HG02840 (cell line): ENCODE measurements at regions not wholly inside any gene's neighbourhood (a gene's known extent, or its start where the extent isn't known, plus 50 kb on each side); places are given as distances from the start of the nearest gene placed in this dataset.
"Not testable (repeated sequence)": the region's sequence is repeated elsewhere in the genome, so short reads cannot be mapped to it uniquely, and the experiment has no call there.

Experiments
- ATAC-seq: cut with Tn5 transposase; IDR thresholded peaks from one replicate; pipeline ENCODE4 v1.9.1; 2021; ENCODE audit warnings: mild to moderate bottlenecking, moderate library complexity, moderate number of reproducible peaks; ENCODE audit not compliant: unreplicated experiment, low FRiP score

DNA sequence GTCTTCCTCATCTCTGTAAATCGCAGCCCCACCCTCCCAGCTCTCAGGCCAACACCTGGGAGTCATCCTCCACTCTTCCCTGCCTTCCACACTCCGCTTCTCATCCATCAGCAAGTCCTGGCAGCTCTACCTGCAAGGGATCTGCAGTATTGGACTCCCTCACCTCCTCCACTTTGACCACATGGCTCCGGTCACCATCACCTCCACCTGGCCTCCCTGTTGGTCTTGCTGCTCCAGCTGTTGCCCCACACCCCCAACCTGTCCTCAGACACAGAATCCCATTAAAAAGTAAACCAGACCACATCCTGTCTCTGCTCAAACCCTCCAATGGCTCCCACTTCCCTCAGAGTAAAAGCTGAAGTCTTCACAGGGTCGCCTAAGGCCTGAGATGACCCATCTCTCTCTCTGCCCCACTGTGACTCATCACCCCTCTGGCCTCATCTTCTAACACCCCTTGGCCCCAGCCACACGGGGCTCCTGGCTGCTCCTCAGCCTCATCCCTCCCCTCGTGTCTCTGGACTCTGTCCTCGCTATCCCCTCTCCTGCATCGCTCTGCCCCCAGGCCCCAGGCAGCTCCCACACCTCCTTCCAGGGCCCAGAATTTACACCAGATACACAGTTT is 185.1 kb upstream of the SULF2 start:
- ATAC-seq, result no peak

DNA sequence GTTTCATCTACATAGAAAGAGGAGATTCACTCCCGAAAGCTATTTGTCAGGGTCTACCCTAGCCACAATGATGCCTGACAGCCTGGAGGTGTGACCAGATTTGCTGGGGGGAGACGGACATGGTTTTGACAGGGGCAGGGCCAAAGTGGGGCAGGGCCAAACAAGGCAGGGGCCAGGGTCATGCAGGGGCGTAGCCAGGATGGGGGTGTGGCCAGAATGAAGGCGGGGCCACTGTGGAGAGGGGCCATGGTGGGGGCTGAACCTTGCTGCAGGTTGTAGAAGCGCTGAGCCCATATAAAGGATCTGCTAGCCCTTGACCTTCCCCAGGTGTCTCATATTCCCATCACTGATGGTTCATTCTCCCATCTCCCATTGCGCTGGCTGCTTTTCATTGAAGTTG is 184.1 kb upstream of the SULF2 start:
- no peak for ATAC-seq

DNA sequence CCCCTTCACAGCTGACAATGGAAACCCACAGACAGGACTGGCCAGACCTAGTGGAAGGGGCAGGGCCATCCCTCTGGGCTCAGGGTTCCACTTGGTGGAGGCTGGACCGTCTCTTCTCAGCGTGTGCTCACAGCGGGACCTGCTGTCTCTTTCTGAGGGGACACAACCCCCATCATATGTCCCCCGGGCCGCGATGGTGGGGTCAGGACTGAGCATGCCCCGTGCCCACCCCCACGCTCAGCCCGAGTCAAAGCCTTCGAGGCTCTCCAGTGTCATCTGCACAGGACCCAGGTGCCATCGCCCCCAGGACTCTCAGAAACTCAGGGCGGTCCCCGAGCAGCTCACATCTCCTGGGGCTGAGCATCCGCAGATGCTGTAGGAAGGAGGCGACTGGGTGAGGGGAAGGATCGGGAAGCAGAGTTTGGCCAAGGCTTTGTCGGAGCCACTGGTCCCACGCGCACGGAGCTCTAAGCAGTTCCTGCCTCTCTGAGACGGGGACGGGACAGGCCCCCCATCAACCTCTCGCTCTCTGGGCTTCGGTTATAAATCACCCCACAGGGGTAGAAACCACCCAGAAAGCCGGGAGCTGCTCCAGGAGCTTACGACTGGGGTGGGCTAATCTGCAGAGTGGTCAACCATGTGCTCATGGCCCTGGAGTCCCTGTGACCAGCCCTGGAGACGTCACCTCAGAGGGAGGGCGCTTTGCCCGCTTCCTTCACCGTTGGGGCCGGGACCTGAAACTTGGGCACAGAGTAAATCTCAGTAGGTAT is 183.4 kb upstream of the SULF2 start:
- no peak for ATAC-seq

DNA sequence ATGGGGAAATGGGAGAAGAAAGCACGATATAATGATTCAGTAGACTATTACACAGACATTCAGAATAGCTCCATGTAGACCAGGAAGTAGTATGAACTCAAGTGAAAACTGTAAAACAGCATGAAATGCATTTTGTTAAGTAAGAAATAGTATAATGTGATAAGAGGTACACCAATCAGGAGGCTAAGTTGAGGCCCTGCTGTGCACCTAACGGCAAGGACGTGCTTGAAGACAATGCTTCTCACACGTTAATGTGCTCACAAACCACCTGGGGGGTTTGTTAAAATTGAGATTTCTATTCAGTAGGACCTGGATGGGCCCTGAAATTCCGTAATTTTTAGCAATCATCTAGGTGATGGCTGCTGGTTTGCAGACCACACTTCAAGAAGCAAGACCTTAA is 178.9 kb upstream of the SULF2 start:
- no peak for ATAC-seq

DNA sequence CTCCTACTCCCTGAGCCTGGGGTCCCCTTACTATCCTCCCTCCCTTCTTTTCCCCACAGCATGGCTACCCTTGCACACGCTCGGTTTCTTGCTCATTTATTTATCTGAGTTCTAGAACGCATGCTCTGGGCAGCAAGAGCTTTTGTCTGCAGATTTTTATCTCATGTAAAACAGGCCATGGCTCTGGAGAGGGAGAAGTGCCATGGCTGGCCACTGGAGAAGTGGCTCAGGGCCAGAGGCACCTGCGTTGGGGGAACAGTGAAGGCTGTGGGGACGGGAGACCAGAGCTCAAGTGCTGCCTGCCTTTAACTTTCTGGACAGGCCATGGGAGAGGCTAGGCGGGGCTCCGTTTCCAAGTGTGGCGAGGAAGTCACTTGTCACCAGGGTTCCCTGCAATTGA is 177.7 kb upstream of the SULF2 start:
- ATAC-seq, result no peak

DNA sequence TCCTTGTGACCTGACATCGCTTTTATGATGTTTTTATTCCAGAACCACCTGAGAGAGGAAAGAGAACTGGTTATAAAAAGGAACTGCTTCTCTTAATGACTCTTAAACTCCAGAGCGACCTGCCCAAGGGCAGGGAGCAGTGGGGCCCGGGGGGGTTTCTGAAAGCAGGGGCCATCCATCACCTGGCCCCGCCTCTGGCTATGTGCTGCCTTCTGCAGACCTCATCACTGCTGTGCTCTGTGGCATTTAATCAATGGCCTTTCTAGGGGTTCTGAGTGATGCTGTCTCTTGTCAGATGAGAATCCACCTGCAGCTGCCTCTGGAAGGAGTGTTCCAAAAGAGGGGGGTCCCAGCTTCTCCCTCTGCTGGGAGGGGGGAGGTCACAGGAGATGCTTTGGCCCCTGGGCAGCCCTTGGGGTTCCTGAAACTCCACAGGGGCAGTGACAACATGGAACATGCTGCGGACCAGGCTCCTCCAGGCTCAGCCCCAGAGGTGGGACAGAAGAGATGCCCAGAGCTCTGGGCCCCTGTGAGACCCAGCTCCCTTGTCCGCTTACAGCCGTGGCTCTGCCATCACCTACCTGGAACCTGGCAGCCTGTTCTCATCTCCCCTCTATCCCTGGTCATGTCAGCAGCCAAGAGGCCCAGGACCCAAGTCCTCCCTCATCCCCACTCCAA is 177.1 kb upstream of the SULF2 start:
- no peak for ATAC-seq

DNA sequence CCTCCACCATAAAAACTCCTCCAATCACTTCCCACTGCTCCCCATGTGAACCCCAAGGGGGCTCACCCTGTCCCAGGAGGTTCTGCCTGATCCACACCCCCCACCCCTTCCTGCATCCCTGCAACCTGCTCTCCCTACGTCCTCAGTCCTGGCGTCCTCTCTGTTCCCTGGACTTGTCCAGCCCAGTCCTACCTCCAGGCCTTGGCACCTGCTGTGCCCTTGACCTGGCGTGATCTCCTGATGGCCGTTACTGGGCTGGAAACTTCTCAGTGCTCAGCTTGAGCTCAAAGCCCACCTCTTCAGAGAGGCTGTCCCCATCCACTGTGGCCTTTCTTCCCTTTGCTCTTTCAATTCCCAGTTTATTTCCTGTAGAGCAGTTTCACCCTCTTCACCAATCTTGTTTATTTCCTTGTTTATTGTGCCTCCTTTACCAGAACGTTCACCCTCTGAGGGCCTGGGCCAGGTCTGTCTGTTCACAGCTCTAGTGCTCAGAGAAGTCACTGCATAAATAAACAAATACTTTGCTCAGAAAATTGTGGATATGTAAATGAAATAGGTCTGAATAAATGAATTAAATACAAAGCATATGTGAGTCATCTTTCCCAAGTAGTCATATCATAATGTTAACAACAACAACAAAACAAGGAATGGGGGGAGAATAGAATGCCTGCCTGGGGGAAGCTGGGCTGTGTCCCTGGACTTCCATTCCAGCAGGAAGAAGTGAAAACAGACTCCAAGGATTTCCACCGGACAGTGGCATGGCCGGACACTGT is 175.7 kb upstream of the SULF2 start:
- no peak for ATAC-seq

DNA sequence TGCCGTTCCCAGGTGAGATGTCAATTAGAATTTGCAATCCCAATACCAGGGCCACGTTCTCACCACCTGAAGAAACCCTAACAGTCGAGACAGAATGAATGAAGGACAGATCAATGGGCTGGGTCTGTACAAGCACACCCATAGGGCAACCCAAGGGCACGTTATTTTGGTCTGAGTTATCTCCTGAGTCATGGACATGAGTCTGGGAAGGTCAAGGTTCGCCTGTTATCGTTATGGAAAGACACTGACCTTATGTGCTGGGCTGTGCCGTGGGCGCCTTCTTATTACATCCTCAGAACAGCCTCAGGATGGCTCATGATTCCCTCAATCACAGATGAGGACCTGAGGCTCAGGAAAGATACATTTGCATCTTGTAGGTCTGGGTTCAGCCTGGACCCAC is 175.0 kb upstream of the SULF2 start:
- no peak for ATAC-seq

DNA sequence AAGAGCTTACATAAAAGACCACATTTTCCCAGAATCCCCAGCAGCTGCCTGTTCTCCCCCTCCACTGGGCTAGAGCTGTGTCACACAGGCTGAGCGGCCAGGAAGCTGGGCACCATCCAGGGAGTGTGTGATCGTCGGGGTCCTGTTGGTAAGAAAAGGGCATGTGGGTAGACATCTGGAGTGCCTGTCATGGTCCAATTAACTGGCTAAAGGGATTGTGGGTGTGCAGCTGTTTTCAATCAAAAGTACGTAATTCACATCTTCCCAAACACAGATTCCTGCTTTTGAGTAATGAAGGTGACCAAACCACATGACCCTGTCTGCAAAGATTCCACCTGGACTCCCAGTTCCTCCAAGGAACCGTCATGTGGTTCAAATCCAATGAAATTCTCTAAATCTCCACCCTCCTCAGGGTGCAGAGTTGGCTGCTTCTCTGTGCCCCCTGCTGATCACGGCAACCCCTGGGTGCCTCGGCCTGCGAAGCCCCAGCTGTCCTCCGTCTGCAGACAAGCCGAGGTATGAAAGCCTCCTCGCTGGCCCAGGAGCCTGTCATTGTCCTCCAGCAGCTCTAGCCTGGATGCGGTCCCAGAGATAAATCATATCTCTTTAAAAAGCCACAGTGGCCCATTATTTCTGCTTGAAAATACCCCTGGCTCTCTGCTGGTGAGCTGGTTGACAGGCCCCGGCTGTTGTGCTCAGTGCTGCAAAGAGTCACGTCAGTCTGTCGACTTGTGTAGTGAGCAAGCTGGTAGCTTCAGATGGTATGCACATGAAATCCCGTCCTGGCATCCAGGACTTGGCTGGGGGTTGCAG is 172.9 kb upstream of the SULF2 start:
- not testable (repeated sequence) for ATAC-seq

DNA sequence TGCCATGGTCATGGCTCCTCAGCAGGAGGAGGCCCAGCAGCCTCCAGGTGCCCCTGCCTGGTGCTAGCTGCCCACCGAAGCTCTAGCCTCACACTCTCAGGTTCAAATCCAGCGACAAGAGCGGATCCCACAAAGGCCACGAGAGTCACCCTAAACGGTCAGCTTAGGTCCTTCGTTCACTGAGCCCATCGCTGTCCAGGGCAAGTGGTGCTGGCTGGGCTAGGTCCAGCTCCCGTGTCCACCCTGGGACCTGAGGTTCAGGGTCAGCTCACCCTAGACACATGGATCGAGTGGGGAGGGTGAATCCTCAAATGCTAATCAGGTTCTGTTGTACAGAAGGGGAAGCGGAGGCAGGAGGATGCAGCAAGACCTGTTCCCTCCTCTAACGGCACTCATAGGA is 171.9 kb upstream of the SULF2 start:
- no peak for ATAC-seq

DNA sequence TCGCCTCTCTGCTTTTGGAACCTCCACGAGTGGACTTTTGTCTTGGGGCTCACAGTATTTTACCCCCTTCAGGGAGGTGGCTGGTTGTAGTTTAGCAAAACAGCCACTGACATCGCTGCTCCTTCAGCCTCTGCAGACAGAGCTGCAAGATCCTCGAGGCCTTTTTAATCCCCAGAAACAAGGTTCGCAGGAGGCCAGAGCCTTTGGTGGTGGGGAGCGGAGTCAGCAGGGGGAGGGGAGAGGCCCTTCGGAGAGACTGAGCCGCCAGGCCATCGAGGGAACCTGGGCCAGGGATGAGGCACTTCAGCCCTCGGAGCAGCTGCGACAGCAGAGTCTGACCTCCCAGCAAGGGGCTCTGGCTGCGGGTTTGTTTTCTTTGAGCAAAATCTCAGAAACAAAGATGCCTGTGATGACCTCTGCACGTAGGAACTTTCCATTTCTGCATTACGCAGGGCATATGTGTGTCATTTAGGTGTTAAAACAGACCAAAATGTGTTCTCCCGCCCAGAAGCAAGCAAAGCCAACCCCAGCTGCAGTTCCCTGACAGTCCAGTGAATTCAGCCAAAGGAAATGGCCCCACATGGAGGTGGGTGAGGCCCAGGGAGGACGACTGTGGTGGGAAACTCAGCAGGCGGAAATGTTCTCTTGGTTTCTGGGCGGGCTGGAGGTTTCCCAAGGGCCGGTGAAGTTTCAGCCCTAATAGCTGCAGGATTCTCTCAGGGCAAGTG is 171.2 kb upstream of the SULF2 start:
- no peak for ATAC-seq

DNA sequence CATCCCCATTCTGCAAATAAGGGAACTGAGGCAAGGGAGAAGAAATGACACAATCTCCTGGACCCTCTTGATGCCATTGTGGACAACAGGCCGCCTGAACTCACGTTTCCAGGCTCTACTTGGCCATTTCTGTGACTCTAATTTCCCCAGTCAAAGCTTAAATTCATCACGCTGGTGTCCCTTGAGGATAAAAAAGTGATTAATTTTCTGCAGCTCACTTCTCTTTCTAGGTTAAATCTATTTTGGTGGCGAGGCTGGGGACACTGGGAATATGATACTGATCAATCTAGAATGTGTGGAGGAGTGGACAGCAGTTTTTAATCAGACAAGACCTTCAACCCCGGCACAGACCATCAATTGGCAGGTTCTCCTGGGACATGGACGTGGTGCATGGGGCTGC is 168.2 kb upstream of the SULF2 start:
- no peak for ATAC-seq

DNA sequence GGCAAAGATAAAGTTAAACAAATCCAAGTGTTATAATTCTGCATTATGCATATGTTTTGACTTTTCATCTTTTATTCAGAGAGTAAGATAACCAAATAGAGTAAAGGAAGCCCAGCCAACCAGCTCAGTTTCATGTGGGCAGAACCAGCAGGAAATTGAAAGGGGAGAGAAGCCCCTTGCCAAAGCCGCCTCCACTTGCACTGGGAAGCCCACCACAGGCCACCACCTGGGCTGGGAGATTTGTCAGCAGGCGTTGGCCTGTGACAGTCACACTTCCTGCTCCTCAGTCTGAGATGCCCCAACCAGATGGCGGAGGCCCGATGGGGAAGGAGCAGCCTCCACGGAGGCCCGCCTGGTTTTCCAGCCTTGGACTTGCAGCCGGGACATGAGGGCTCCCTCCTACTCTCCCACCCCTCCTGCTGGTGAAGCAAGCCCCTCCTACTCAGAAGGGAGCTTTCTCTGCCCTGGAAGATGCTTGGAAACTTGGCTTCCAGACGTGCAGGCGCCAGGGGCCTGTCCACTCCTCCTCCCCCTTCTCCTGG is 166.8 kb upstream of the SULF2 start:
- ATAC-seq, result no peak

DNA sequence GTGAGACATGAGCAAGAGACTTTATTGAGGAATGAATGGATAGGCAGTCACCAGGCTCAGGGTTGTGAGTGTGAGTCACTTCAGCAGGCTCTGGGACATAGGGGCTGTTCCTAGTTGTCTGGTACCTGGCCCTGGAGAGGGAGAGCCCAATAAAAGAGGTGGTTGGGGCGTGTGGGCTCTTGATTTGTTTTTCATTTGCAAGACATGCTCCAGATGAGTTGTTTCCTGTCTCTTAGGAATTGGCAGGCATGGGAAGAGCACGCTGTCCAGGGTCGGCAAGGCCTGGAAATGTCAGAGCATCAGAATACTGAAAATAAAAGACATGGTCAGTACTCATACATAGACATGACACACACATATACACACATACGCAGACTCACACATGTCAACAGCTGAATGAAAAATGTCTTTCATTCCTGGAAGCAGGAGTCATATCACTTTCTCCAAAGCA is 166.3 kb upstream of the SULF2 start:
- no peak for ATAC-seq

DNA sequence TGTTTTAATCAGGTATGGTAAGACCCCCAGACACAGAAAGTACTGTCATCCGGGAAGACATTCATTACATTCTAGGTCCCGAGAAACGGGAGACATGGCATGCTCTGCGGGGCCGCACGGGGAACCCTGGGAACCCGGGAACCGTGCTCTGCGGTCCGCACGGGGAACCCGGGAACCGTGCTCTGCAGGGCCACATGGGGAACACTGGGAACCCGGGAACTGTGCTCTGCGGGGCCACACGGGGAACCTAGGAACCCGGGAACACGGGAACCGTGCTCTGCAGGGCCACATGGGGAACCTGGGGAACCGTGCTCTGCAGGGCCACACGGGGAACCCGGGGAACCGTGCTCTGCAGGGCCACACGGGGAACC is 165.6 kb upstream of the SULF2 start:
- no peak for ATAC-seq

DNA sequence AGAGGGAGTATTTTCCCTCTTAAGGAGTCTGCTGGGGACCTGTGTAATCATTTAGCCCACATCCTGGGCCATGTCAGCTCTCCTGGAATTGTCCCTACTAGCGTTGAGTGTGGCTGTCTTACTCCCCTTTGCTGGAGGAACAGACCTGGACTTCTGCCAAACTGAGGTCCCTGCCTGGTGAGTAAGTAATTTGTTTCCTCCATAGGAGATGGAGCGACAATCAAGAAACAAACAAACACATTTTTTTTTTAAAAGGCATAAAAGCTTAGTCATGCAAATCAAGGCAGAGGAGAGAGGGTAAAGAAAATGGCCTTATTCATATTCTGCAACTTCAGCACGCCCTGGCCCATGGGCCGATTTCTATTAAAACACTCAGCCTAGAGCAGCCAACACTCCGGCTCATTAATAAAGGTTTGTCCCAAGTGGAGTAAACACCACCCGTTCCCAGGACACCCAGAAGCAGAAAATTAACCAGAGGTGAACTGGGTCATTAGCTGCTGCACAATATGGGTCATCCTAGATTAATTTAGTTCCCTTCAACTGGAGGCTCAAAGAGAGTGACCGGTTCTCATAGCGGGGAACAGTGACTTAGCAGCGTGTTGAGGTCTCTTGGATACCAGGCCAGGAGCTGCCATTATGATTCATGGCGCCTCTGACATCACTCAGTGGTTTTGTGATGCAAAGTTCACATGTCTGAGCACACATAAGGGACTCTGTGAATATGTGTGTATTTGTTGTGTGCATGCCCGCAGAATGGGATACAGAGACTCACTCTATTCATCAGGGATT is 165.0 kb upstream of the SULF2 start:
- no peak for ATAC-seq

DNA sequence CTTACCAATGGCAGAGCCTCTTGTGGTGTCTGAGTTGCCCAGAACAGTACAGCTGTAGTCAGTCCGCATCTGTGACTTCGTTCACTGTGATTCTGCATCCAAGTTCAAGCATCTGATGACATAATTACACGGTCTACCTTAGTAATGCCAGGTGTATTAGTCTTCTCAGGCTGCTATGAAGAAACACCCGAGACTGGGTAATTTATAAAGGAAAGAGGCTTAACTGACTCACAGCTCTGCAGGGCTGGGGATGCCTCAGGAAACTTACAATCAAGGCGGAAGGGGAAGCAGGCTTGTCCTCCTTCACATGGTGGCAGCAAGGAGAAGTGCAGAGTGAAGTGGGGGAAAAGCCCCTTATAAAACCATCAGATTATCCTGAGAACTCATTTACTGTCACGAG is 163.9 kb upstream of the SULF2 start:
- no peak for ATAC-seq

DNA sequence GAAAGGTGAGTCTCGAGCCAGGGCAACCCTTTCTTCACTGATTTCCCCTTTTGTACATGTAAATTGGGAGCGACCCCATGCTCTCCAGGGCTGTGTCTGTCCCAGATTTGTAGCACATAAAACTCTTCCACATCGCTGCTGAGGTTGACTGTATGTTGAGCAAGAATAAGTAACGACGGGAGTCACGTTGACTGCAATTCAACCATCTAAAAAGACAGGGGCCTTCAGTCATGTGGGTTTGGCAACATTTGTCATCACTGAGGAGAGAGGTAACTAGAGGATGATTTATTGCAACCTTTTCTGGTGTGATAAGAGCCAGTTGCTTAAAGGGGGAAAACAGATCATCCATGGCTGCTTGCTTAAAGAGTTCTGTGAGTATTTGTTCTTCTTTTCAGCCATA is 159.4 kb upstream of the SULF2 start:
- no peak for ATAC-seq

DNA sequence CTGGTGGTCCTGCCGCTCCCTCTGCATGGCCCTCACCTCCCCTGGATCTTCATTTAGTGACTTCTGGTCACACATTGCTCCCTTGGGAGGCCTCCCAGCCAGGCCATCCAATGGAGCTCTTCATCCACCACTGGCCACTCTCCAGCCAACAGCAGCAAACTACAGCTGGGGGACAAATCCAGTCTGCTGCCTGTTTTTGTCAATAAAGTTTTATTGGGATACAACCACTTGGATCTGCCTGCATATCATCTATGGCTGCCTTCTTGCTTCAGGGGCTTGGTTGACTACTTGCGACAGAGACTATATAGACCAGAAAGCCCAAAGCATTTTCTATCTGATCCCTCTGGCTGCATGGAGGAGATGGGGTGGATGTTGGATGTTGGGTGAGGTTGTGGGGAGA is 156.6 kb upstream of the SULF2 start:
- ATAC-seq, result no peak
